NCI-H2227 (cell line): ENCODE measurements at regions not wholly inside any gene's neighbourhood (a gene's known extent, or its start where the extent isn't known, plus 50 kb on each side); places are given as distances from the start of the nearest gene placed in this dataset.

ENCODE experiments used
- DNase-seq: peaks from one replicate; lab custom pipeline; 2025; ENCODE audit not compliant: unreplicated experiment; lab: John Stamatoyannopoulos, UW

DNA sequence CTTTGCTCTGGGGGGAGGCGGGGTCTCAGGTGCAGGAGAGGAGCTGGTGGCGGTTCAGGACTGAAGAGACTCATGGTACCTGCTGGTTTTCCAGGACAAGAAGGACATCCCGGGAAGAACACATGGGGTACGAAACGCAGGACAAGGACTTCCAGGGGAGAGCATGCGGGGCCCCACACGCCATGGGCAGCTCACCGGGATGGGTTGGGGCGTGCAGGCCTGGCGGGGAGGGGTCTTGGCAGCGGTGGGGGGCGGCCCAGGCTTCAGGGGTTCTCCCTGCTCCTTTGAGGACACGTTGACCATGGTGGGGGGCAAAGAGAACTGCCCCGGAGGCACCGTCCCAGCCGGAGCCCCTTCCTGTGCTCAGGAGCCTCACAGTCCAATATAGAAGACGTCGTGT lies 673.2 kb downstream of the BRD1 start:
- no peak for DNase-seq

DNA sequence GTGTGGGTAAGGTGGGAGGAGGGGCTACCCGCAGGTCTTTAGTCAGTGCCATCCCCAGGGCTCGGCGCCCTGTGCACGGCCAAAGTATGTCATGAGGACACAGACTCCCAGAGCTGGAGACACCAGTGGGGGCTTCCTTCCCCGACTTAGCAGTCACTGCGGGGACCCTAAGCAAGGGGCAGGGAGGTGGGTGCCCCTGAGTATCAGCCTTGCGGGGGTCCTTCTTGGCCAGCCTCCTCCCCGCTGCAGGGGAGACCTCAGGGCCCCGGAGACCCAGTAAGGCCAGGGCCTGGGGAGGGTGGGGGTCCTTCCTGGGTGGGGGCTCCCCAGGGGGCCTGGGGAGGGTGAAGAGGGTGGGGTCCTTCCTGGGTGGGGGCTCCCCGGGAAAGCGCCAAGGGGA lies 673.8 kb downstream of the BRD1 start:
- DNase-seq: no peak

DNA sequence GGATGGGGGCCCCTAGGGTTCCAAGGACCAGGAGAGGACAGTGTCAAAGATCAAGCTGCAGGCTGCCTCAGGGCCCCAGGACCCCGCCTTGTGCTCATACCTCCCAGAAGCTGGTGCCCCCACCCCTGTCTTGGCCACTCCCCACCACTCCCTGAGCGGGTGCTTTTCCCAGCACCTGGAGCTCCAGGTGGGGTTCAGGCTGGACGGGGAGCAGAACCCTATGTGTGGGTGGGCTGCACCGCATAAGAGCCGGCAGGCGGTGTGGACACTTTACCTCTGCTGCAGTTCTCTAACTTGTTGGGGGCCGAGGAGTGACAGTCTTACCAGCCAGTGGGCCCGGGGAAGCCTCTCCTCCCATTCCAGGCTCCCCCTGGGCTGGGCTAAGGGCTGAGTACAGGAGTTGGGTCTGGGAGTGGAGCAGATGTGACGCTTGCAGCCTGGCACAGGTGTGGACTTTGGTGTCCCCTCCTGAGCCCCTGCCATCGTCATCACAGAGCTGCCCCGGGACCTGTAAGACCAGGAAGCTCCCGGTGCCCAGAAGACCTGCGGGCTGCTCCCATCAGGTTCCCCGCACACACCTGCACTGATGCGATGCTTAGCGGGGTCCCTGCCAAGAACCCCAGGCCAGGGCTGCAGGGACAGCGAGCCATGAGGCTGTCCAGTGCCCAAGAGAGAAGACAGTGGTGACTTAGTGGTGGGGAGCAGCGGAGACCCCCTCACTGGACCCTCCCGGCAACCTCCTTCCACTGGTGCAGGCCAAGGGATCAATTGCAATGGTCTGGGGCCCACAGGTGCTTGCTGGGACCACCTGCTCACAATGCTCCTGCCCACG lies 674.5 kb downstream of the BRD1 start:
- no peak for DNase-seq

DNA sequence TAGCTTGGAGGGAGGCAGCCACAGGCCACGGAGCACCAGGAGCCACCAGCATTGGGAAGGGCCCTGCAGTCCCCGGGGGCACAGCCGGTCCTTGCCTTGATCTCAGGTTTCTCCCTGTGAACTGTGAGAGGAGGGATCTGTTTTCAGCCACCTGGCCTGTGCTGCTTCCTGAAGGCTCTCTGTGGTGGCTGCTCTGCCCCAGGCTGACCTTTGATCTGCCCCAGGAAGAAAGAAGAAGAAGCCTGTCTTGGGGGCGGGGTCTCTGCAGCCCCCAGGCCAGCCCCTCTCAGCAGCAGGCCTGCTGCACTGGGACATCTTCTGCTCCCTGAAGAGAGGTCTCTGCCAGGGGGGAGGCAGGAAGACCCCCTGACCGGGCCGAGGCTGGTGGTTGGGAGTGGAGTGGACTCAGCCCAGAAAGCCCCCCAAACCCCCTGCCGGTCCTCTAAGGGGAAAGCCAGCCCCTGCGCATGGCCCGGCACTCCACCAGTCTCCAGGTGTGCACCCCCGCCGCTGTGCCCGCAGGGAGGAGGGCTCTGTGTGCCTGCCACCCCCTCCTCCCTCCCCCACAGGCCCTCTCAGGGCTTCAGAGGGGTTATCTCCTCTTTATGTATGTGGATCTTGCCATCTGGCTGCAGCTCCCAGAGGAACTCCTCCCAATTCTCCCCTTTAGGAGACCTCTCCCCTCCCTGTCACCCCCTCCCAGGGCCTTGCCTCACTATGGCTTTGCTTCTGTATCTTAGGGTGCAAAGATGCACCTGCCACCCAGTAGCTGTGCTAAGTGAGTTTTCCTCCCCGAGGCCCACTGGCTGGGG lies 675.3 kb downstream of the BRD1 start:
- DNase-seq: no peak

DNA sequence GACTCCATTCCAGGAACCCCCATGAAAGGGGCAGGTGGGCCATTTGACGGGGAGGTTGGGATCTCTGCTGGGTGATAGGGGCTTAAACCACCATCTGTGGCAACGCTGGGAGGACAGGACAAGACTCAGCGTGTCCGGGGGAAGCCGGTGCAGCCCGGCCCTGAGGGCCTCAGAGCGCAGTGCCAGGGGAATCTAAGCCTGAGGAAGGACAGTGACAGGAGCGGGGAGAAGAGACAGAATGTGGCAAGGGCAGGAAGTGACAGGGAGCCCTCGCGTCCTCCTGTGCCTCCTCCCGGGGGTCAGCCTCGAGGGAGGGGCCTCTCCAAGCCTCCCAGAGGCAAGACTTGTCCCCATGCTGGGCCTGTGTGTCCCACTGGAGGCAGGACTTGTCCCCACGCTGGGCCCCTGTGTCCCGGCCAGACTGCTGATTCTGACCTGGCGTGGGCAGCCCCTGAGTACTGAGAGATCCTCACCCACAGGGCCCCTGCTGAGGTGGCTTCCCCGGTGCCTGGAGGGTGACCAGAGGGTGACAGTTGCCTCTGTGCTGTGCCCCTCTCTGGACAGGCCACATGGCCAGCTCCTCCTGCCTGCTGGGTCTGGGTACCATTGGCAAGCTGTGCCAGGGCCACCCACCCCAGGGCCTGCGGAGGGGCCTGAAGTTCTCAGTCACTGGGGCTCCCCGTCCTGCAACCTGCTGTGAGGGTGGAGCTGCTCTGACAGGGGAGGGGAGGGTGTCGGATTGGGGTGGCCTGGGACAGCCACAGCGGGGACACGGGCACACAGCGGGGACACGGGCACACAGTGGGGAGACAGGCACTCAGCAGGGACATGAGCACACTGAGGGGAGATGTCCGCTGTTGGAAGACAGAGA lies 676.2 kb downstream of the BRD1 start:
- DNase-seq: no peak

DNA sequence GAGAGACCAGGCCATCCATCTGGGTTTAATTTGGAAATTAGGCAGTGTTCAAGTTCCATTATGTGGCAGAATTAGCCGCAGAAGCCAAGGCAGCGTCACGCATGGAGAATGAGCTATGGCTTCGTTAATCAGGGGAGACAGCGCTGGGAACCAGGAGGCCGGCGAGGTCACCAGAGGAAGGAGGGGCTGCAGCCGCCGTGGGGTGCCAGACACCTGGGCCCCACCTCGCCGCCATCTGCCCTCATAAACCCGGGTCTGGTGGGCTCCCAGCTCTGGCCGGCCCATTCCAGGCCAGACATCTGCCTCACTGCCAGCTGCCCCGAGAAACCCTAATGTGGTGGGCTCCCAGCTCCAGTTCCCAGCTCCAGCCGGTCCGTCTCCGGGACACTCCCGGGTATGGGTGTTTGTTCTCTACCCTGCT lies 676.9 kb downstream of the BRD1 start:
- DNase-seq: no peak

DNA sequence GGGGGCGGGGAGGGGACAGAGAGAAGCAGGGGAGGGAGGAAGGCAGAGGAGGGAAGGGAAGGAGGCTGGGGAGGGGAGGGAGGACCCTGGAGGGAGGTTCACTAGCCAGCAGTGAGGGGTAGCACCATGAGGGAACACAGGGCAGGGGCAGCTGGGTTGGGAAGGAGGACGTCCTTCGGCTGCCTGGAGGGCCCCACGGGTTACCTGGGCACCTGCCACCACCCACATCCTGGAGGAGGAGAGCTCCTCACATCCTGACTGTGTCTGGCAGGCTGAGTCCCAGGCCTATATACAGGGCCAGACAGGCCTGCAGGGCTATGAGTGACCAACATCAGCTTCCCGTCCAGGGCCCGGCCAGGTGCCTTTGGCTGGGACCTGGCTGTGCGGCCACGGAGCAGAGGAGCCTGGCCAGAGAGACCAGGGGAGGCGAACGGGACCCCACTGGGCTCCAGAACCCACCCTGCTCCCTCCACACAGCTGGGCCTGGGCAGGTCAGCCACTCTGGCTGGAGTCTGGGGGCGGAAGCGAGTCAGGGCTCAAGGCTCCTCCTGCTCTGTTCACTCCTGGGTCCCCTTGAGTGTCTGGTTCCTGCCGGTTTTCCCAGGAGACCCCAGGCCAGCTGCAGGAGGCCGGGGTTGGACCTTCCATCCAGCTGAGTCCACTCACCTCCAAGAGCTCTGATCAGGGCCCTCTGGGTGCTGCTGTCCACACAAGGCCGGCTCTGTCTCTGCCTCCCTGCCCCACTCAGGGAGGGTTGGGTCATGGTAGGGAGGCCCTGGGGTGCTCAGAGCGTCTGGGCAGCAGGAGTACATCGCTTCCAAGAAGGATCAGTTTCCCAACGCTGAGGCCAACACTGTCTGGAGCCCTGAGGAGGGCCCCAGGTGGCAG lies 677.7 kb downstream of the BRD1 start:
- no peak for DNase-seq

DNA sequence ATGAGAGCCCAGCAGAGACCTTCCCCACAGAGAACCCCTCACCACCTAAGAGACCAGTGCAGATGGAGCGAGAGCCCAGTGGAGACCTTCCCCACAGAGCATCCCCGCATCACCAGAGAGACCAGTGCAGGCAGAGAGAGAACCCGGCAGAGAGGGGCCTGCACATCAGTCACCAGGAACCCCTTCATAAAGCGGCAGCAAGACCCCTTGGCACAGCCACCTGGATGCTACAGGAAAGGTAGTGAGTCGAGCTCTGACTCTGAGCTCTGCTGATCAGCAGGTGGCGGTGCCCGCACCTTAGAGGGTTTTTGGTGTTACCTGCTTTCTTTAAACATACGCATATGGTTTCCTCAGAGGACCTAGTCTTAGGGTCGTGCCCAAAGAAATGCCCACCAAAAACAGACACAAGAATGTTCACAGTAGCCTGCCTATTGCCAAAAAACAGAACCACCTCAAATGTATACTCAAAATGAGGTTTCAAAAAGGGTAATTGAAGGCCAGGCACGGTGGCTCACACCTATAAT lies 678.7 kb downstream of the BRD1 start:
- no peak for DNase-seq

DNA sequence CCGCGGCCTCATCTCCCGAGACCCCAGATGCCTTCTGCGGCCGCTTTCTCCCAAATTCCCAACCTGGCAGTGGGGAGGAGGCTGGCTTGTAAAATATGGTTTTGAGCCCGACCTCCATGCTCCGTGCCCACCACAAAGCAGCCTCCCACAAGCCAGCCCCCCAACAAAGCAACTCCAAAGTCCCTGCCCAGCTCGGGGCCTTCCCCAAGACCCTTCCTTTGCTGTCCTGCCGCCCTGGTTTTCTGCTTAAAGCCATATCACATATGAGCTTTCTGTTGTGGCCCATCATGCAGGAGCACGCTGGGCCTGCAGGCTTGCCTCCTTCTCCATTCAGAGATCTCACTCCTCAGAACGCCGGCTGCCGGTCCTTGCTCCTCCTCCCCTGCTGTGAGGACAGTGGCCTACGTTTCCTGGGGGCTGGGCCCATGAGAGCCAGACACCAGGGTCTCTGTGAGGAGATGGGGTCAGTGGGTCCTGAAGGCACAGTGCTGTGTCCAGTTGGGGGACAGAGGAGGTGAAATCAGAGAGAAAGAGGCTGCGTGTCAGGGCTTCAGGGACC lies 680.0 kb downstream of the BRD1 start:
- DNase-seq: no peak

DNA sequence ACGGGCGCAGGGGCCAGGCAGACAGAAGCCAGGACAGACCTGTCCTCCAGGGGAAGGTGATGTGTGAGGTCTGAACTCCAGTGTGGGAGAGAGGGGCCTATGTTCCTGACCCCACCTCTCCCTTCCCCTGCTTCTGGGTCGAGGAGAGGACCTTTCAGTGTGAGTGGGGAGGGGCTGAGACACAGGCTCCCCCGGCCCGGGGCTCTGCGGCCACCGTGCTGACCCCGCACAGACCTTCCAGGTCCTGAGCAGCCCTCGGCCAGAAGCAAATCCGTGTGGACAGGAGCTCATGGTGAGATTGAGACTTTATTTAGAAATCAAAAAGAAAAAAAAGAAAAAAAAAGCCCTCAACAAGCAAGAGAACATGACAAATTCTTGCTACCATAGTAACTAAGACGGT lies 680.5 kb downstream of the BRD1 start:
- DNase-seq: no peak

DNA sequence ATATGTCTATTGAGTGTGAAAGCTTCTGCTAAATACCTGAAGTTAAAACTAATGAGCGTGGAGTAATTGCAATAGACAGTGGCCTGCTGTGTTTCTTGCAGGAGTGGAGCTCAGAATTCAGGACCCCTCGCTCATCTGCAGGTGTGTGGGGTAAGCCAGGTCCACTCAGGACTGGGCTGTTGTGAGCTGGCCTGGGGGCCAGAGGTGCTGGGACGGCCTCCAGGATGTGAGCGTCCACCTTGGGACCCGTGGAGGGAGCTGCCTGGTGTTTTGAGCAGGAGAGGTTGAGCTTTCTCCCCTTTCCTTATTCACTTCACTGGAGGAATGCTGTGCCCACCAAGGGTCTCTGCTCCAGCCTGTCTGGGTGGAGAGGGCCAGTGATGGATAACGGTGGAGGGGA lies 681.2 kb downstream of the BRD1 start:
- DNase-seq: no peak

DNA sequence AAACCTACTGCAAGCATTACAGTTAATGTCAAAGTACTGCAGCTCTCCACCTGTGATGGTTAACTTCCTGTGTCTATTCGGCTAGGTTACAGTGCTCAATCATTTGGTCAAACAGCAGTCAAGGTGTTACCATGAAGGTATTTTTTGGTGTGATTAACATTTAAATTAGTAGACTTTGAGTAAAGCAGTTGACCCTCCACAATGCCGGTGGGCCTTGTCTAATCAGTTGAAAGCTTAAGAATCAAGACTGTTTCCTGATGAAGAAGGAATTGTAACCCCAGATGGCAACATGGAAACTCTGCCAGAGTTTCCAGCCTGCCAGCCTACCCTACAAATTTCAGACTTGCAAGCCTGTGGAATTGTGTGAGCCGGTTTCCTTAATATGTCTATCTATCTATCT lies 683.9 kb downstream of the BRD1 start:
- no peak for DNase-seq

DNA sequence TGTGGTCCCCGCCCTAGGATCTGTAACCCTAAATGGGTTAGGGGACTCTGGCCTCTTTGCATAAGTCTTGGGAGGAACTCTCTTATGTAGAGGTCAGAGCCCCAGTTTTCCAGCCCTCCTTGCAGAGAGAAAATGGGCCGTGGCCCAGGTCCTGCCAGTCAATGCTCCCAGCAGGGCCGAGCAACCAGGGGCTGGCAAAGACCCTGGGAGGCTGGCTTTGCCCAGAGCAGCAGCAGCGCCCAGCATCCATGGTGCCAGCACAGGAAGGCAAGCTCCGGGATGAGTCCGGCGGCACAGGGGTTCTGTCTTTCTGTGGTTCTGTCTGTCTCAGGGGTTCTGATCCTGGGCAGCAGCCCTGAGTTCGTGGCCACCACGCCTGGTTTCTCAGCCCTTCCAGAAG lies 684.8 kb downstream of the BRD1 start:
- no peak for DNase-seq

DNA sequence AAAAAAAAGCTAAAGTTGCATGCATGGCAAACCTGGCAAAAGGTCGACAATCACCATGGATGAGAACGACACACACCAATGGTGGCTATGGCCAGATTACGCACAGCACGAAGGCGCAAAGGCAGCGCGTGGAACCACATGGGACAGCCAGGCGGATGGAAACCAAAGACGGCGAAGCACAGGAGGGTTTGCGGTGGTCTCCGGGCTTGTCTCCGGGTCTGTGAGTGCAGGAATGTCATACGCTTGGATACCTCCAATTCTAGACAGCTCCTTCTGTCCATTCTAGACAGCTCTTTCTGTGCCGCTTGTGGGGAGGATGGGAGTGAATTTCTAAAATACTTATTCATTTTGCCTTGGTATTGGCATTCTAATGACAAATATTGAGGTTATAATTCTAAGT lies 685.4 kb downstream of the BRD1 start:
- DNase-seq: no peak

DNA sequence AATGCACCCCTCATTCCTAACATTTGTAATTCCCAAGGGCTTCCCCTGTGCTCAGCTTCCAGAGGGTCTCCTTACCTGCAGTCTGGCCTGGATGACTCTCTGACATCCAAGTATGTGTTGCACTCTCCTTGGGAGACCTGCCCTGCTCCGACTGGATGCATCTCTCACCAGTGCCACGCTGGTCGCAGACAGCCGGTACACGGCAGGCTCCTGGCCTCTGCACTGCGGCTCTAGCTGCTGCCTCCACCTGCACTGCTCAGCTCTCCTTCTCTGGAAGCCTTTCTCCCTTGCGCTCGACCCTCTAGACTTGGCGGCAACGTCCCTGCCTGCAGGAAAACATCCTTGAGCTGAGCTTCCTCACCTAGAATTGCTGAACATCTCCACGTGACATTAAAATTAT lies 685.9 kb downstream of the BRD1 start:
- no peak for DNase-seq

DNA sequence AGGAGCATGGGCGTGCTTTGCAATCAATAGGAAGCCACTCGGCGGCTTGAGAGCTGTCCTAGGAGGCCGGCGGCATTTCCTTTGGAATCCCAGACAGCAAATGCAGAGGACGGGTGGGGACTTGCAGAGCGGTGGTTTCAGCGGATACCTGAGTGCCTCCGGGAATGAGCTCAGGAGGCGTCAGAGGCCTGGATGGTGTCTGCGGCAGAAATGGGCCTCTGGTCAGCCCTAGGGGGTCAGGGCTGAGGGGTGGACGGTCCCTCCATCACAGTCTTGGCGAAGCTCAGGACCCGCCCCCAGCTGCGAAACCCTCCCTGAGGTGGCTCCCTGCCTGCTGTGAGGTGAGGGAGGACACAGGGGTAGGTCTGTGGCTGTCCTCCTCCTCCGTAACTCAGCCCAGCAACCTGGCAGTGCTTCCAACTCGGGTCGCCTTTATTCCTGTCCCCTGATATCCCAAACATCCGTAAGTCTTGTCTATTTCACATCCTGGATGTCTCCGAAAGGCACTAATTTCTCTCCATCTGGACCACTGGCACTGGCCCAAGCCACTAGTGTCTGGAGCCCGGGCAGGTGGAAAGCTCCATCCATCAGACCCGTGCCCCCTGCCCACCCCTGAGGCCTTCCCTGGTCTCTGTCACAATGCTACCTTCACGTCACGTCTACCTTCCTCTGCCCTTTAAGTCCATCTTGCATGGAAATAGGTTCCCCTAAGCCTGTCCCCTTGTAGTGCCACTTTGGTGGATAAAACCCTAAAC lies 686.6 kb downstream of the BRD1 start:
- DNase-seq: no peak

DNA sequence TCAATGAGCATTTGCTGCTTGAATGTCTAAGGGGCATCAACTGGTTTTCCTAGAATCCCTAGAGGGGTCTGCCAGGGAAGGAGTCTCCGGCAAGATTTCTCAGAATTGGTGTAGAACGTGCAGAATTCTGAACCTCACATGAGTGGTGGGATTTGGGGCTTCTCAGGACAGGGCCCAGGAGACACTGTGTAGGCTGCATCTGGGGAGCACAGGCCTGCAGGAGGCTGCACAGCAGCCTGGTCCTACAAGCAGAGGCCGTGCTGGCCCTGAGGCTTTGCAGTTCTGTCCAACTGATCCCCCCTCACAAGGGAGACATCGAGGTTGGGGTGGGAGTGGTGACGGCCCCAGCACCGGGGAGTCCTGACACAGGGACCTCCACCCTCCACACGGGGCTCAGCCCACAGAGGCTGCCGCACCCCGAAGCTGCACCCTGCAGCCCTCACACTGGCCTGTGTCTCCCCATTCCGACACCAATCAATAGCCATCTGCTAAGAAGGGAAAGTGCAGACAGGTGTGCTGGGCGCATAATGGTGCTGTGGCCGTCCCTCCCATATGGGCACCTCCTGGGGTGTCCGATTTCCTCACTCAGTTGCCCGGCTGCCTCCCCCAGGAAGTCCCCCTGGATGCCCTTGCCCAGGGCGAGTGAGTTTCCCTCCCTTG lies 688.1 kb downstream of the BRD1 start:
- no peak for DNase-seq

DNA sequence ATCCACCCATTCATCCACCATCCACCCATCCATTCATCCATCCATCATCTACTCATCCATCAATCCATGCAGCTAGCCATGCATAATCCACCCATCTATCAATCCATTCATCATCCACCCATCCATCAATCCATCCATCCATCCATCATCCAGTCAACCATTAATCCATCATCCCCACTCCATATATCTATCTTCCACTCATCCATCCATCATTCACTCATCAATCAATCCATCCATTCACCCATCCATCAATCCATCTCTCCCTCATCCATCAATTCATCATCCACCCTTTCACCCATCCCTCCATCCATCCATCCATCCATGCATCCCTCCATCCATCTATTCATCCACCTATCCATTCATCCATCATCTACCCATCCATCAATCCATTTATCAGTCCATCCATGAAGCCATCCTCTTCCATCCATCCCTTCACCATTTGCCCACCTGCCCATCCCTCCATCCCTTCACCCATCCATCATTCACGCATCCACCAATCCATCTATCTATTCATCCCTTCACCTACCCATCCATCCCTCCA lies 689.4 kb downstream of the BRD1 start:
- no peak for DNase-seq
